PC-3 (cell line): ENCODE measurements at regions not wholly inside any gene's neighbourhood (a gene's known extent, or its start where the extent isn't known, plus 50 kb on each side); places are given as distances from the start of the nearest gene placed in this dataset.

Source experiments
- ATAC-seq: fragments of 200-7000 bp; cut with Tn5 transposase; 2 replicates; pipeline ENCODE4 v1.9.1; 2020; ENCODE audit warnings: mild to moderate bottlenecking, moderate library complexity
- BruUV-seq: library from RNA; stranded (reverse); fragments of 400-500 nt; replicated peaks from 2 replicates; lab custom pipeline; 2021; lab: Mats Ljungman, UMichigan
- CTCF ChIA-PET: fragments of 300-600 bp; sonication (Branson Sonifier 250); formaldehyde crosslinking; loops from one replicate; lab custom pipeline; 2022; ENCODE audit warnings: antibody characterized with exemption; lab: Charles Lee
- POLR2A ChIA-PET: fragments of 300-600 bp; sonication (Branson Sonifier 250); formaldehyde crosslinking; loops from one replicate; lab custom pipeline; 2022; ENCODE audit warnings: antibody characterized with exemption; ENCODE audit not compliant: unreplicated experiment; lab: Charles Lee
- DNase-seq: peaks from one replicate; pipeline ENCODE4 v3.0.0-alpha.2; 2015
- H2AFZ ChIP-seq: fragments of 300-600 bp; sonication (generic); 2 replicates; pipeline ENCODE4 v1.6.0; 2016; ENCODE audit warnings: antibody characterized with exemption, low read length
- H3F3A ChIP-seq: fragments of 300-600 bp; sonication (generic); one replicate; pipeline ENCODE4 v1.6.0; 2017; ENCODE audit warnings: antibody characterized with exemption, low read length, control low read depth, mild to moderate bottlenecking; ENCODE audit not compliant: unreplicated experiment
- H3K27ac ChIP-seq: fragments of 300-600 bp; sonication (generic); 2 replicates; pipeline ENCODE4 v1.5.1; 2016; ENCODE audit warnings: mild to moderate bottlenecking, low read length
- H3K27me3 ChIP-seq: fragments of 300-600 bp; sonication (generic); 2 replicates; pipeline ENCODE4 v1.6.1; 2016; ENCODE audit warnings: low read length, mixed read lengths
- H3K36me3 ChIP-seq: fragments of 300-600 bp; sonication (generic); 2 replicates; pipeline ENCODE4 v1.6.1; 2016; ENCODE audit warnings: low read depth, mixed run types, low read length, mixed read lengths
- H3K4me1 ChIP-seq: fragments of 300-600 bp; sonication (generic); 2 replicates; pipeline ENCODE4 v1.5.1; 2016; ENCODE audit warnings: low read length; ENCODE audit not compliant: insufficient read depth
- H3K4me2 ChIP-seq: fragments of 300-600 bp; sonication (generic); 2 replicates; pipeline ENCODE4 v1.6.0; 2016; ENCODE audit warnings: low read length
- H3K4me3 ChIP-seq: fragments of 300-600 bp; sonication (generic); 2 replicates; pipeline ENCODE4 v1.5.1; 2016; ENCODE audit warnings: mild to moderate bottlenecking, low read length, mixed read lengths
- H3K79me2 ChIP-seq: fragments of 300-600 bp; sonication (generic); 2 replicates; pipeline ENCODE4 v1.6.1; 2017; ENCODE audit warnings: low read length, mixed read lengths
- H3K9ac ChIP-seq: fragments of 300-600 bp; sonication (generic); 2 replicates; pipeline ENCODE4 v1.6.0; 2016; ENCODE audit warnings: mild to moderate bottlenecking, low read length
- H3K9me2 ChIP-seq: fragments of 300-600 bp; sonication (generic); replicated peaks from 2 replicates; pipeline ENCODE4 v1.6.1; 2016; ENCODE audit warnings: mixed run types, low read length, mixed read lengths
- H3K9me3 ChIP-seq: fragments of 300-600 bp; sonication (generic); 2 replicates; pipeline ENCODE4 v1.6.1; 2016; ENCODE audit warnings: low read length, mixed read lengths
- H4K20me1 ChIP-seq: fragments of 300-600 bp; sonication (generic); 2 replicates; pipeline ENCODE4 v1.6.1; 2016; ENCODE audit warnings: low read length, mixed read lengths
- EZH2 ChIP-seq: fragments of 300-600 bp; sonication (generic); IDR thresholded peaks from one replicate; pipeline ENCODE4 v1.6.1; 2017; ENCODE audit warnings: antibody characterized with exemption, mild to moderate bottlenecking, low read length; ENCODE audit not compliant: unreplicated experiment
- EZH2phosphoT487 ChIP-seq: fragments of 300-600 bp; sonication (generic); IDR thresholded peaks from 2 replicates; pipeline ENCODE4 v1.6.1; 2018; ENCODE audit warnings: mild to moderate bottlenecking, antibody characterized with exemption, low read length, borderline replicate concordance
- intact Hi-C: fragments of 100-400 bp; cut with micrococcal nuclease; formaldehyde crosslinking; loops from 2 replicates; pipeline ENCODE4 v1.9.0; 2023
- TF ChIP-seq, protein P1 (sequence below): fragments of 300-600 bp; sonication (generic); conservative IDR thresholded peaks from 2 replicates; pipeline ENCODE4 v1.5.1; 2017; ENCODE audit warnings: antibody characterized with exemption, low read depth, mild to moderate bottlenecking, low read length

DNA sequence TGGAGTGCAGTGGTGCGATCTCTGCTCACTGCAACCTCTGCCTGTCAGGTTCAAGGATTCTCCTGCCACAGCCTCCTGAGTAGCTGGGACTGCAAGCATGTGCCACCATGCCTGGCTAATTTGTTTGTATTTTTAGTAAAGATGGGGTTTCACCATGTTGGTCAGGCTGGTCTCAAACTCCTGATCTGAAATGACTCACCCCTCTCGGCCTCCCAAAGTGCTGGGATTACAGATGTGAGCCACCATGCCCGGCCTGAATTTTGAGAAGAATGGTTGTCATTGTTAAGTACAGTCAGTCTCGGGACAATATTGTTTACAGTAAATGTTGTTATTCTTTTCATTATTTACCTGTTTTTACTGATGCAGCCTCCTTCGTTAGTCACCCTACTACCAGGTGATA is 1226.2 kb upstream of the TENM3 start:
- Histone ChIP-seq H3K4me1 (no peaks in the 10 kb centered on the region), H3K27me3 (no peaks in the 10 kb centered on the region), H3F3A (no peaks in the 10 kb centered on the region), H3K9me2 (no peaks in the 10 kb centered on the region), H3K9me3 (no peaks in the 10 kb centered on the region), H3K9ac (no peak overlapping the region), H2AFZ (no peak overlapping the region), H3K36me3 (no peaks in the 10 kb centered on the region), H3K27ac (no peak overlapping the region), H3K4me3 (no peak overlapping the region), H3K79me2 (no peaks in the 10 kb centered on the region), H4K20me1 (no peaks in the 10 kb centered on the region), H3K4me2 (no peak overlapping the region)
- ATAC-seq, result no peak
- ChIA-PET POLR2A (no interaction called here), CTCF (no interaction called here)
- TF ChIP-seq EZH2, result no peak
- TF ChIP-seq EZH2phosphoT487, result no peak
- TF ChIP-seq, protein P1, sequence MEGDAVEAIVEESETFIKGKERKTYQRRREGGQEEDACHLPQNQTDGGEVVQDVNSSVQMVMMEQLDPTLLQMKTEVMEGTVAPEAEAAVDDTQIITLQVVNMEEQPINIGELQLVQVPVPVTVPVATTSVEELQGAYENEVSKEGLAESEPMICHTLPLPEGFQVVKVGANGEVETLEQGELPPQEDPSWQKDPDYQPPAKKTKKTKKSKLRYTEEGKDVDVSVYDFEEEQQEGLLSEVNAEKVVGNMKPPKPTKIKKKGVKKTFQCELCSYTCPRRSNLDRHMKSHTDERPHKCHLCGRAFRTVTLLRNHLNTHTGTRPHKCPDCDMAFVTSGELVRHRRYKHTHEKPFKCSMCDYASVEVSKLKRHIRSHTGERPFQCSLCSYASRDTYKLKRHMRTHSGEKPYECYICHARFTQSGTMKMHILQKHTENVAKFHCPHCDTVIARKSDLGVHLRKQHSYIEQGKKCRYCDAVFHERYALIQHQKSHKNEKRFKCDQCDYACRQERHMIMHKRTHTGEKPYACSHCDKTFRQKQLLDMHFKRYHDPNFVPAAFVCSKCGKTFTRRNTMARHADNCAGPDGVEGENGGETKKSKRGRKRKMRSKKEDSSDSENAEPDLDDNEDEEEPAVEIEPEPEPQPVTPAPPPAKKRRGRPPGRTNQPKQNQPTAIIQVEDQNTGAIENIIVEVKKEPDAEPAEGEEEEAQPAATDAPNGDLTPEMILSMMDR, result no peak
- intact Hi-C loops, result no loop called here
- BruUV-seq, result no TSS peak
- DNase-seq, result no peak

DNA sequence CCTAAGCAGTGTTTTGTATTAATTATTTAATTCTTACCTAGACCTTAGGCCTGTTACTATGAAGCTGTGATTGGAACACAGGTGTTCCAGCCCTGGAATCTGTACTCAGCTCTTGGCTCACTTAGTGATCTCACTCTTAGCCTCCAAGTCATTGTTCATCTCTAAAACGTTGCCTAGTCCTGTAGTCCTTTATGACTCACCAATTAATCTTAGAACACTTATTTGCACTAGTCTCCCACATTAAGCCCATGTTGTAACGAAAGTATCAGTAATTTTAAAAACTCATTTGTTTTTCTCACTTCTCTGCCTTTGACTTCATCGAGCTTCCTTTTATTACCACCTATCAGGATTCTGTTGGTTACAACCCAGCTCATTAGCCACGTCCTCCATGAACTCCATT is 1224.7 kb upstream of the TENM3 start:
- no peak for DNase-seq
- Histone ChIP-seq H3K79me2 (no peaks in the 10 kb centered on the region), H3K9ac (no peak overlapping the region), H3F3A (no peaks in the 10 kb centered on the region), H3K4me3 (no peak overlapping the region), H3K36me3 (no peaks in the 10 kb centered on the region), H3K9me2 (no peaks in the 10 kb centered on the region), H3K27ac (no peak overlapping the region), H2AFZ (no peak overlapping the region), H3K9me3 (no peaks in the 10 kb centered on the region), H3K4me2 (no peak overlapping the region), H3K27me3 (no peaks in the 10 kb centered on the region), H3K4me1 (no peaks in the 10 kb centered on the region), H4K20me1 (no peaks in the 10 kb centered on the region)
- POLR2A ChIA-PET, result no interaction called here
- intact Hi-C loops, result no loop called here
- TF ChIP-seq, protein P1, result no peak
- no peak for TF ChIP-seq EZH2phosphoT487
- TF ChIP-seq EZH2, result no peak
- CTCF ChIA-PET, result no interaction called here
- ATAC-seq, result no peak
- BruUV-seq, result no TSS peak

DNA sequence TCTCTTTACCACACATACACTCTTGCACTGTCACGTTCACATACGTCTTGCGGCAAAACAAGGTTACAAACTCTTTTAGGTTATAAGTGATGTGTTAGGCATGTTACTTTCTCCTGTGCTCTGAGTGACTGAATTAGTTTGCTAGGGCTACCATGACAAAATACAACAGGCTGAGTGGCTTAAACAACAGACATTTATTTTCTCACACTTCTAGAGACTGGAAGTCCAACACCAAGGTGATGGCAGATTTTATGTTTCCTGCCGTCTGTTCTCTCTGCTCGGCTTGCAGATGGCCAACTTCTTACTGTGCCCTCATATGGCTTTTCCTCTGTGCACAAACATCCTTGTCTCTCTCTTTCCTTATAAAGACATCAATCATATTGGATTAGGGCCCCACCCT is 1224.3 kb upstream of the TENM3 start:
- H3F3A ChIP-seq, result no peaks in the 10 kb centered on the region
- no peaks in the 10 kb centered on the region for H3K36me3 ChIP-seq
- DNase-seq, result no peak
- POLR2A ChIA-PET, result no interaction called here
- CTCF ChIA-PET, result no interaction called here
- H3K4me1 ChIP-seq, result no peaks in the 10 kb centered on the region
- H3K4me2 ChIP-seq, result no peak overlapping the region
- H3K9me3 ChIP-seq, result no peaks in the 10 kb centered on the region
- intact Hi-C loops, result no loop called here
- no peak overlapping the region for H3K9ac ChIP-seq
- ATAC-seq, result no peak
- TF ChIP-seq EZH2phosphoT487 (no peak), EZH2 (no peak)
- TF ChIP-seq, protein P1, result no peak
- no peak overlapping the region for H3K27ac ChIP-seq
- H3K9me2 ChIP-seq, result no peaks in the 10 kb centered on the region
- H3K27me3 ChIP-seq, result no peaks in the 10 kb centered on the region
- no peaks in the 10 kb centered on the region for H3K79me2 ChIP-seq
- no peak overlapping the region for H2AFZ ChIP-seq
- H3K4me3 ChIP-seq, result no peak overlapping the region
- BruUV-seq, result no TSS peak
- H4K20me1 ChIP-seq, result no peaks in the 10 kb centered on the region
